ENCODE measurements at regions not wholly inside any gene's neighbourhood (a gene's known extent, or its start where the extent isn't known, plus 50 kb on each side); places are given as distances from the start of the nearest gene placed in this dataset.

DNA sequence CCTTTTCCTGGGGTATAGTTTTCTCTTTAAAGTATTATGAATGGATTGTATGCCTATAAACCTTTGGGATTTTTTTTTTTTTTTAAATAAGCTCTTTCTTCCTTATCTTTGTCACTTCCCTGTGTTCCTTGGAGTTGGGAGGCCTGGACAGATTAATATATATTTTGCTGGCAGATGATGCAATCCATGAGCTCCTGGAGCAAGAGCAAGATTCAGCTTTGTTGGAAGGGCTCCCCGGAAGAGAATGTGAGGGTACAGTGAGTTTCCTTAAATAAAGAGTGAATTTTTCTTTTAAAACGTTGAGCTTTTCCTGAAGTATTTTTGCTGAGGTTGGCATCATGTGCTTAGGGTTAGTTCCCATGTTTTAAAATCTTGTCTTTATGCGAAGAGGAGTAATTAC lies 98.7 kb upstream of the SLC28A3 start:
- no peak overlapping the region for H4K91ac ChIP-seq (replicated peaks; ENCODE audit: insufficient read length, low read length)
- H3K79me2 ChIP-seq (ENCODE audit: control insufficient read depth in 1 of 2, insufficient read depth in 2 of 2, low read length in 2 of 2): no peaks in the 10 kb centered on the region
- DNase-seq (ENCODE audit: low read depth in 1 of 2, low spot score in 2 of 2): no peak
- no peak overlapping the region for H3K4me3 ChIP-seq (ENCODE audit: extremely low read depth in 1 of 4, insufficient read depth in 2 of 4, low read depth in 3 of 4, low read length in 4 of 4)
- no peaks in the 10 kb centered on the region for H3K27me3 ChIP-seq (replicated peaks in 1 of 4; ENCODE audit: control insufficient read depth in 3 of 4, extremely low read depth in 1 of 4, insufficient read depth in 3 of 4, low read length in 3 of 4)
- H4K5ac ChIP-seq (ENCODE audit: insufficient read length, low read depth, low read length): no peak overlapping the region
- TF ChIP-seq RNF2 (IDR thresholded peaks at IDR 0.05; ENCODE audit: borderline replicate concordance, low read depth, low read length, missing control alignments, poor library complexity, severe bottlenecking): no peak
- no peak for TF ChIP-seq BACH1 (IDR thresholded peaks at IDR 0.05; ENCODE audit: low read length)
- TF ChIP-seq, protein P1, sequence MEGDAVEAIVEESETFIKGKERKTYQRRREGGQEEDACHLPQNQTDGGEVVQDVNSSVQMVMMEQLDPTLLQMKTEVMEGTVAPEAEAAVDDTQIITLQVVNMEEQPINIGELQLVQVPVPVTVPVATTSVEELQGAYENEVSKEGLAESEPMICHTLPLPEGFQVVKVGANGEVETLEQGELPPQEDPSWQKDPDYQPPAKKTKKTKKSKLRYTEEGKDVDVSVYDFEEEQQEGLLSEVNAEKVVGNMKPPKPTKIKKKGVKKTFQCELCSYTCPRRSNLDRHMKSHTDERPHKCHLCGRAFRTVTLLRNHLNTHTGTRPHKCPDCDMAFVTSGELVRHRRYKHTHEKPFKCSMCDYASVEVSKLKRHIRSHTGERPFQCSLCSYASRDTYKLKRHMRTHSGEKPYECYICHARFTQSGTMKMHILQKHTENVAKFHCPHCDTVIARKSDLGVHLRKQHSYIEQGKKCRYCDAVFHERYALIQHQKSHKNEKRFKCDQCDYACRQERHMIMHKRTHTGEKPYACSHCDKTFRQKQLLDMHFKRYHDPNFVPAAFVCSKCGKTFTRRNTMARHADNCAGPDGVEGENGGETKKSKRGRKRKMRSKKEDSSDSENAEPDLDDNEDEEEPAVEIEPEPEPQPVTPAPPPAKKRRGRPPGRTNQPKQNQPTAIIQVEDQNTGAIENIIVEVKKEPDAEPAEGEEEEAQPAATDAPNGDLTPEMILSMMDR (IDR thresholded peaks at IDR 0.05; ENCODE audit: control extremely low read depth in 1 of 3, insufficient read depth in 1 of 3, low read depth in 1 of 3, low read length in 3 of 3): no peak
- peak; percentile 48; the same call in 1 of the 2 replicates for TF ChIP-seq CEBPB (IDR thresholded peaks at IDR 0.05; ENCODE audit: low read depth, low read length)
- no peak for TF ChIP-seq BCL11A (IDR thresholded peaks at IDR 0.05; ENCODE audit: low read depth in 2 of 2, low read length in 2 of 2)
- TF ChIP-seq, protein P2, sequence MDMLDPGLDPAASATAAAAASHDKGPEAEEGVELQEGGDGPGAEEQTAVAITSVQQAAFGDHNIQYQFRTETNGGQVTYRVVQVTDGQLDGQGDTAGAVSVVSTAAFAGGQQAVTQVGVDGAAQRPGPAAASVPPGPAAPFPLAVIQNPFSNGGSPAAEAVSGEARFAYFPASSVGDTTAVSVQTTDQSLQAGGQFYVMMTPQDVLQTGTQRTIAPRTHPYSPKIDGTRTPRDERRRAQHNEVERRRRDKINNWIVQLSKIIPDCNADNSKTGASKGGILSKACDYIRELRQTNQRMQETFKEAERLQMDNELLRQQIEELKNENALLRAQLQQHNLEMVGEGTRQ (IDR thresholded peaks at IDR 0.05; ENCODE audit: low read length): no peak
- no peak for TF ChIP-seq RAD21 (IDR thresholded peaks at IDR 0.05 in 1 of 2, conservative IDR thresholded peaks at IDR 0.05 in 1 of 2; ENCODE audit: low read depth in 2 of 2, low read length in 2 of 2)
- 0 out of 2 replicates have a peak, but pooled peaks have one; percentile 12 for TF ChIP-seq ATF3 (IDR thresholded peaks at IDR 0.05; ENCODE audit: insufficient read depth, low read depth, low read length)
- TF ChIP-seq HDAC2 (IDR thresholded peaks at IDR 0.05; ENCODE audit: borderline replicate concordance in 1 of 2, low read depth in 2 of 2, low read length in 2 of 2): no peak
- H3K18ac ChIP-seq (ENCODE audit: extremely low read depth, low read length): no peak overlapping the region
- H3K4me2 ChIP-seq (ENCODE audit: insufficient read depth in 1 of 2, low read depth in 2 of 2, low read length in 2 of 2): no peak overlapping the region
- H3K56ac ChIP-seq (replicated peaks; ENCODE audit: insufficient read length, low read depth, low read length): no peak overlapping the region
- no peak overlapping the region for H2BK15ac ChIP-seq (ENCODE audit: low read length)
- no peak overlapping the region for H2BK12ac ChIP-seq (ENCODE audit: low read depth, low read length)
- no peak overlapping the region for H3K23ac ChIP-seq (ENCODE audit: insufficient read length)
- no peaks in the 10 kb centered on the region for H3K36me3 ChIP-seq (ENCODE audit: control insufficient read depth in 2 of 4, insufficient read depth in 4 of 4, low read length in 3 of 4)
- H3K9me3 ChIP-seq (ENCODE audit: insufficient read depth in 2 of 2, low read depth in 1 of 2, low read length in 1 of 2): no peaks in the 10 kb centered on the region
- H2AFZ ChIP-seq (ENCODE audit: low read length): no peak overlapping the region
- FAIRE-seq: no peak
- H3K14ac ChIP-seq (ENCODE audit: insufficient read length): no peak overlapping the region
- H3K79me1 ChIP-seq (ENCODE audit: low read depth, low read length): no peaks in the 10 kb centered on the region
- H3K9ac ChIP-seq (replicated peaks in 1 of 4; ENCODE audit: extremely low read depth in 1 of 4, low read depth in 3 of 4, low read length in 3 of 4): no peak overlapping the region
- no peak overlapping the region for H2AK5ac ChIP-seq (ENCODE audit: low read depth, low read length)
- H3K4me1 ChIP-seq (replicated peaks in 1 of 4; ENCODE audit: control insufficient read depth in 3 of 4, insufficient read depth in 4 of 4, low read length in 3 of 4): no peaks in the 10 kb centered on the region
- 92% methylated on average over 3 of the region's 3 CpGs; no CpG with 5 or more reads in 1 of the 2 experiments for WGBS, 2 experiments (ENCODE audit: extremely low coverage in 1 of 2, insufficient coverage in 1 of 2, insufficient read length in 1 of 2, insufficient replicate concordance in 2 of 2, low coverage in 1 of 2, low lambda C conversion rate in 2 of 2, missing lambda C conversion rate in 1 of 2)
- H4K8ac ChIP-seq (ENCODE audit: extremely low read depth, insufficient read depth, low read length): no peak overlapping the region
- ChIA-PET CTCF (ENCODE audit: partially characterized antibody) (interaction anchor here (0.6 to 1.5 kb wide), 3 partner anchors 42 to 703 kb away, joined by 3 read pairs; no protein-coding TSS in a partner anchor), POLR2A (ENCODE audit: partially characterized antibody) (no interaction called here)
- no peak overlapping the region for H3K4ac ChIP-seq (replicated peaks; ENCODE audit: insufficient read length, low read depth, low read length)
- H2BK20ac ChIP-seq (ENCODE audit: low read length): no peak overlapping the region
- no peaks in the 10 kb centered on the region for H3K23me2 ChIP-seq (ENCODE audit: low read depth, low read length)
- no peaks in the 10 kb centered on the region for H4K20me1 ChIP-seq (replicated peaks in 1 of 2; ENCODE audit: control insufficient read depth in 1 of 2, insufficient read depth in 2 of 2, low read length in 2 of 2)
- no peak overlapping the region for H2BK5ac ChIP-seq (ENCODE audit: low read depth, low read length)
- no peak overlapping the region for H2BK120ac ChIP-seq (replicated peaks; ENCODE audit: low read depth, low read length)
- no peak overlapping the region for H3K27ac ChIP-seq (ENCODE audit: low read depth, low read length)

Data from H1 (cell line).